ENCODE measurements at regions not wholly inside any gene's neighbourhood (a gene's known extent, or its start where the extent isn't known, plus 50 kb on each side); places are given as distances from the start of the nearest gene placed in this dataset.
"Not testable (repeated sequence)": the region's sequence is repeated elsewhere in the genome, so short reads cannot be mapped to it uniquely, and the experiment has no call there.

DNA sequence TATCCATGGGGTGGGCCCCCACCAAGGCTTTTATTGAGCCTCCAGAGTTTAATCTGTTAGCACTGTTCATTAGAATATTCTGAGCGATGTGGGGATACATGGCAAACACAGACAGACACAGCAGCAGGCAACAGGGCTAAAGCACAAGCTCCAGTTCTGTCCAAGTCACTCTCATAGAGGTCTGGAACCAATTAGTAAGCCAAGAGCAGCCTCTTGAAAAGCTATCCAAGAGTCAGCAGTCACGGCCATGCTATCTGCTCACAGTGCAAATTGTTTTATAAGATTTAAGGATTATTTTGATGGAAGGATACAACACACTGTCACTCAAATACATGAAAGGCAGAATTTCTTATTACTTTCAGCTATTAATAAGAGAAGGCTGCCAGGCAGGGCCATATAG lies 86.4 kb upstream of the DGKB start:
- no peak for DNase-seq (ENCODE audit: low spot score)
- intact Hi-C loops (cut with DNase I) = no loop called here

DNA sequence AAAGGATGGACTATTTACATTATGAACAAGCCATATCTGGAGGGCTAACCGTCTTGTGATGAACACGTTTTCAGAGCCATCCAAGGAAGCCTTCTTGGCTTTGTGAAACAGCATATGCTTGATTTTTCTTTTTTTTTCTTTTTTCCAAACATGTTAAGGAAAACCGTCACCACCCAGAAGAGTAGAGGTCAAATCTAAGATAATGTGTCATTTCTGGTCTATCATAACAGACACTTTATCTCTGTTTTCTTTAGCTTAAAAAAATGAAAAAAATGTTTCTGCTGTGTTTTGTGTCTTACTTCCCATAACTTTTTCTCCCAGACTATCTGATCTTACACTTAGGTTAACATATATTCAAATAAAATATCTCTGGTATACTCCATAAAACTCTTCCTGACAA lies 76.1 kb upstream of the DGKB start:
- no peak for DNase-seq (ENCODE audit: low spot score)
- intact Hi-C loops (cut with DNase I) = no loop called here

DNA sequence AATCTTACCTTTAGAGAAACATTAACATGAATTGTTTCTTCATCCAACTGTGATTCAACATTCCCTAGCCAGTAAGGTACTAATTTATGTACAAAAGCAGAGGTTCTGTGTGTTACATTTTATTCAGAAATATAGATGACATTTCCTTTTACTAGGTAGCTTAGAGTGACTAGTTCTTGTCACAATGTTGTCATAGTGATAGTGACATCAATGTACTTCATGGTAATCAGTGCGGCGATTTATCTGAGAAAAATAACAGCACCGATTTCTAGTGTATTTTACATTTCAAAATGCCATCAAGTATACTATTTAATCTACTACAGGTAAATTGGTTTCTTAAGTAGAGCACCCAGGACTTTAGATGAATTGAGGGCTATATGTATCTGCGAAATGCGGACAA lies 72.1 kb upstream of the DGKB start:
- DNase-seq (ENCODE audit: low spot score) = no peak
- intact Hi-C loops (cut with DNase I) = no loop called here

DNA sequence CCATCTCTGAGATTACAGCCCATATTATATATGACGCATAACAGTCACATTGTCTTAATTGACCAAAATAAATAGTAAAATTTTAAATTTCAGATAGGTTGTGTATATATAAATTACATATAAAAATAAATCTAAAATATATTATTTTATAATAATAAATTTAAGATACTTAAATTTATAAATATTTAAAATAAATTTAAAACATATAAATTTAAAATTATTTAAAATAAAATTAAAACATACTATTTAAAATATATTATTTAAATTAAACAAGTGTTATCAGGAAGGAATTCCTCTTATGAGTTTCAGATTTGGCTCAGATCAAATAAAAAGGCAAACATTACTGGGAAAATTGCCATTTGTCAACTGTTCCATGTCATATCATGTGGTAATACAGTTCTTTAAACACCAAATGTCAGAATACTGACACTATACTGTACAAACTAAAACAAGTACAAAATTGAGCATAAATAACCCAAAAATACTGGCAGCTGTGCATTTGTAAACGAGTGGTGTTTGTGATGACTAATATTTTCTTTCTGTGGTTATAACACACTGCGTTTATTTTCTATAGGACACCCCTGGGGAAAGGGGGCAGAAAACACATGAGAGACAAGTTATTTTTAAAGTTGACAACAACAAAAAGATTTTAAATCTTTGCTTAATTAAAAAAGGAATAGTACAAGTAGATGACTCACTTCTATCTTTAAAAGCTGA lies 71.3 kb upstream of the DGKB start:
- intact Hi-C loops (cut with DNase I) = no loop called here
- DNase-seq (ENCODE audit: low spot score) = no peak

DNA sequence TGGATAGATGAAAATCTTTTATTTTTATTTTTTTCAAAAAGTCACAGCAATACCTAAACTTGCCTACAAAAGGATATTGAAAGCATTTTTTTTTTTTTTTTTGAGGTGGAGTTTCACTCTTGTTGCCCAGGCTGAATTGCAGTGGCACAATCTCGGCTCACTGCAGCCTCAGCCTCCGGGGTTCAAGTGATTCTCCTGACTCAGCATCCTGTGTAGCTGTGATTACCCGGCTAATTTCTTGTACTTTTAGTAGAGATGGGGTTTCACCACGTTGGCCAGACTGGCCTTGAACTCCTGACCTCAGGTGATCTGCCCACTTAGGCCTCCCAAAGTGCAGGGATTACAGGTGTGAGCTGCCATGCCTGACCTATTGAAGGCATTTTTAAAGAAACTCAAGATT lies 69.1 kb upstream of the DGKB start:
- DNase-seq (ENCODE audit: low spot score); intact Hi-C loops (cut with DNase I): not testable (repeated sequence)

DNA sequence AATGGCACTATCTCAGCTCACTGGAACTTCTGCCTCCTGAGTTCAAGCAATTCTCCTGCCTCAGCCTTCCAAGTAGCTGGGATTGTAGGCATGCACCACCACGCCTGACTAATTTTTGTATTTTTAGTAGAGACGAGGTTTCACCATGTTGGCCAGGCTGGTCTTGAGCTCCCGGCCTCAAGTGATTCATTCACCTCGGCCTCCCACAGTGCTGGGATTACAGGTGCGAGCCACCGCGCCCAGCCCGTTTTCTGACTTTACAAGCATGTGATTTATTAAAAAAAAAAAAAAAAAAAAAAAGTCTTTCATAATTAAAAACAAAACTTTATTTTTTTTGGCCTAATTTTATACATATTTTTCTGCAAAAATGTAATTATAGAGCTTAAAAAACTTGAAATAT lies 64.8 kb upstream of the DGKB start:
- intact Hi-C loops (cut with DNase I); DNase-seq (ENCODE audit: low spot score): not testable (repeated sequence)

DNA sequence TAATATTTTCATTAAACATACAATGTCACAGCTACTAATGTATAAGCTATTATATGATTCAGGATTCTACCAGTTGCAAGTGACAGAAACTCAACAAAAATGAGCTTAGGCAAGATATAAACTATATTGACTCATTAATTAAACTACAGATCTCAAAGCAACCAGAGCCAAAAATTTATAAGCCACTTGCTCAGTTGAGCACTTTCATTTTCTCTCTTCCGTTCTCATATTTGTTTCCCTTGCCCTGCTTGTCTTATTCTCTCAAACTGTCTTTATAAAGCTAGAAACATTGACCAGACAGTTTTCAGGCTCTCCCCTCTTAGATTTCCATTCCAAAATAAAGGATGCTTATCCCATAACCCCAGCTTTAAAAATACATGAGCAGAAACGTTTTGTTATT lies 60.2 kb upstream of the DGKB start:
- DNase-seq (ENCODE audit: low spot score) = no peak
- intact Hi-C loops (cut with DNase I) = no loop called here

DNA sequence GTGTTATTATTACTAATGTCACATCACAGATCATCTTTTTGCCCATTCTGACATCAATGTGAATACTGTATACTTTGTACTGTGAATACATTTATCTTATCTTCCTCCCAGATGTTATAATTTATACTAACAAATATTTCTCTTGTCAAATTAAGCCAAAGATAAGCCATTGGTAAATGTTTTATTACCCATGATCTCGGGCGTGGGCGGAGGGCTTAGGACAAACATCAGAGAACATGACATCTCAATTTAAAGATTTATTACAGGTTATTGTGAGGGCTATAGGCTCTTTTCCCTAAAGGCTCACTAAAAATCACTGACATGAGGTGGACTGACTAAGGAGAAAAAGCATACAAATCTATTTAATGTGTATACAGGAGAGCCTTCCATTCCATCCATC lies 58.2 kb upstream of the DGKB start:
- DNase-seq (ENCODE audit: low spot score) = no peak
- intact Hi-C loops (cut with DNase I) = no loop called here

DNA sequence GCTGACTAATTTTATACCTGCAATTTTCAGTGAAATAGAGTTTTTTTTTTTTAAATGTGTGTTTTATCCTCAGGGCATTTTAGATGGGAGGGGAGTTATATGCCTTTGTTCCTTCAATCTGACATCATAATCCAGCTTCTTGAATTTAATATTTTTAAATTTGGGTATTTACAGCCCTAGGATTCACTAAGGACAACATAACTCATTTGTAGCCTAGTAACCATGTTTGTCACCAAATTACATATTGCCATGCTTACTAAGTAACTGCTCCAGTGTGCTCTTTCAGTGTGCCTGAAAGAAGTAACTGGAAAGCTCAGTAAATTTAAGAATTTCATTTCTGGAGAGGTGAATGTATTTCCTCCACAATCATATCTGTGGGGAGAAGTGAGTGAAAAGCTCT lies 56.8 kb upstream of the DGKB start:
- no peak for DNase-seq (ENCODE audit: low spot score)
- intact Hi-C loops (cut with DNase I) = no loop called here

DNA sequence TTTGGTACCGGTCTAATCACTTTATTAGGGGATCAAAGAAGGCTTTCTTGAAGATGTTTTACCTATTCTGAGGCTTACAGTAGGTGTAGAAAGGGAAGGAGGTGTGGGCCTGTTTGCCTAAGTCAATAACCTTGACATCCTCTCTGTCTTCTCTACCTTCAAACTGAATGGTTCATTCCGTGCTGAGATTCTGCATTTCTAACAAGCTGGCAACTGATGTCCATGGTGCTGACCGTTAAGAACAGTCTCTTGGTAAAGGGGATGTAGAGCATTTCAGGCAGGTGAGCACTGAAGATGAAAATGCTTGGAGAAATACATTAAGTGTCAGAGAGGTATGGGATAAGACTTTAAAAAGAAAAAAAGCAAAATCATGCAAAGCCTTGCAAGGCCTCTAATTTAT lies 51.5 kb upstream of the DGKB start:
- no peak for DNase-seq (ENCODE audit: low spot score)
- intact Hi-C loops (cut with DNase I) = no loop called here

Data from cardiac septum (tissue), 1 donor.